ENCODE measurements at regions not wholly inside any gene's neighbourhood (a gene's known extent, or its start where the extent isn't known, plus 50 kb on each side); places are given as distances from the start of the nearest gene placed in this dataset.

DNA sequence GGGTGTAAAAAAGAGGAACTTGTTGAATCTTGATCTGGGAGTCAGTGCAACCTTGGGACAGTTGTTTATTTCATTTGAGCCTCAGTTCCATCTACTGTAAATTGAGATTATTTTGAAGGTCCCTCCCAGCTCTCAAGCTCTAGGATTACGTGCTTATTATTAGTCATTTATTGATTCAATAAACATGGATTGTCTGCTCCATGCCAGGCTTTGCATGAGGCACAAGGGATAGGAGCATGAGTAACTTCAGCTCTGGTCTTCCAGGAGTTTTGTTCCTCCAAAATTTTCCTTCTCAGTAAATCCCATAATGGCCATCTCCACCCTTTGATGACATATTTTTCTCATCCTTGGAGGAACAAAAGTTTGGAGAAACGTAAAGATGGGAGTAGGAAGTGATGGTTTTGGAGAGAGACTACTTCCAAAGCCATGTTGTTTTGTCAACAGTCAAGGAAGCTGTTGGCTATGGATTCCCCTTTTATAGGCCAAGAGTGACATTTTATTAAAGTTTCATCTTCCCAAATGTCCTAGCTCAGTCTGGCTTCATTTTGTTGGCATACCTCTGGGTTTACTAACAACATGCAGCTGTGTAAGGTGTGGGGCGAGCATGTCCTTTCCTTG lies 244.6 kb downstream of the DMRT2 start:
- no peak for DNase-seq (ENCODE audit: low read depth, low spot score)
- H3K27me3 ChIP-seq (ENCODE audit: insufficient read depth, insufficient read length), result no peaks in the 10 kb centered on the region
- no peaks in the 10 kb centered on the region for H3K36me3 ChIP-seq (ENCODE audit: insufficient read depth, insufficient read length, low read length)
- H3K9me3 ChIP-seq (ENCODE audit: insufficient read depth, low read length), result no peaks in the 10 kb centered on the region
- H3K9ac ChIP-seq (ENCODE audit: insufficient read length, low read depth), result no peak overlapping the region
- no peak overlapping the region for H3K4me3 ChIP-seq (ENCODE audit: insufficient read length, low read depth)
- H3K4me1 ChIP-seq (ENCODE audit: insufficient read depth, insufficient read length), result no peaks in the 10 kb centered on the region
- TF ChIP-seq YY1 (IDR thresholded peaks at IDR 0.05; ENCODE audit: insufficient read depth, insufficient read length), result no peak
- no peak for TF ChIP-seq SUZ12 (IDR thresholded peaks at IDR 0.05; ENCODE audit: extremely low read depth, insufficient read depth, insufficient read length)
- TF ChIP-seq ZNF274 (IDR thresholded peaks at IDR 0.05; ENCODE audit: low read depth, low read length), result no peak

GRCh38 chr9:1296331-1296730 lies 246.2 kb downstream of the DMRT2 start:
- Histone ChIP-seq H3K36me3 (ENCODE audit: insufficient read depth, insufficient read length, low read length) (no peaks in the 10 kb centered on the region), H3K4me1 (ENCODE audit: insufficient read depth, insufficient read length) (no peaks in the 10 kb centered on the region), H3K9ac (ENCODE audit: insufficient read length, low read depth) (no peak overlapping the region), H3K27me3 (ENCODE audit: insufficient read depth, insufficient read length) (no peaks in the 10 kb centered on the region), H3K4me3 (ENCODE audit: insufficient read length, low read depth) (no peak overlapping the region), H3K9me3 (ENCODE audit: insufficient read depth, low read length) (no peaks in the 10 kb centered on the region)
- DNase-seq (ENCODE audit: low read depth, low spot score), result no peak
- no peak for TF ChIP-seq YY1 (IDR thresholded peaks at IDR 0.05; ENCODE audit: insufficient read depth, insufficient read length)
- TF ChIP-seq SUZ12 (IDR thresholded peaks at IDR 0.05; ENCODE audit: extremely low read depth, insufficient read depth, insufficient read length), result no peak
- TF ChIP-seq ZNF274 (IDR thresholded peaks at IDR 0.05; ENCODE audit: low read depth, low read length), result no peak

- no peaks in the 10 kb centered on the region for H3K4me1 ChIP-seq (ENCODE audit: insufficient read depth, insufficient read length)
- H3K36me3 ChIP-seq (ENCODE audit: insufficient read depth, insufficient read length, low read length), result no peaks in the 10 kb centered on the region
- H3K9ac ChIP-seq (ENCODE audit: insufficient read length, low read depth), result no peak overlapping the region
- TF ChIP-seq YY1 (IDR thresholded peaks at IDR 0.05; ENCODE audit: insufficient read depth, insufficient read length), result no peak
- no peak for TF ChIP-seq SUZ12 (IDR thresholded peaks at IDR 0.05; ENCODE audit: extremely low read depth, insufficient read depth, insufficient read length)
- no peak for TF ChIP-seq ZNF274 (IDR thresholded peaks at IDR 0.05; ENCODE audit: low read depth, low read length)
- no peak for DNase-seq (ENCODE audit: low read depth, low spot score)
- H3K4me3 ChIP-seq (ENCODE audit: insufficient read length, low read depth), result no peak overlapping the region
- H3K9me3 ChIP-seq (ENCODE audit: insufficient read depth, low read length), result no peaks in the 10 kb centered on the region
- no peaks in the 10 kb centered on the region for H3K27me3 ChIP-seq (ENCODE audit: insufficient read depth, insufficient read length)
Observed at GRCh38 chr9:1298046-1298445, 247.9 kb downstream of the DMRT2 start.

DNA sequence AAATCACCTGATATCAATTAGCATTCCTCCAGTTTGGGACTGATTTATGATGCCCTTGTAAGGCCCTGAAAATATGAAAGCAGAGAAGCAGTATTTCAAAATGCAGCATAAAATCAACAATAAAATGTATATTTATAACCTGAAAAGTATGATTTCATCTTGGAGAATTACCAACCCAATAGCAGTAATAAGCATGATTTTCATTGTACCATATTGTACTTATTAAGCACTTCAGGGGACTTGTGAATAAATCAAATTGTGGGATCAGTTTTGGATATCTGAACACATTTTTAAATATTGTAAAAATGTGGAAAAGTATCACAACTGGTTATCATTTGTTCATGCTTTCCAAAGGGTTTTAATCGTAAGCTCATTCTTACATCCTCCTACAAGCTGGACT lies 250.8 kb downstream of the DMRT2 start:
- Histone ChIP-seq H3K36me3 (ENCODE audit: insufficient read depth, insufficient read length, low read length) (no peaks in the 10 kb centered on the region), H3K4me3 (ENCODE audit: insufficient read length, low read depth) (no peak overlapping the region), H3K9ac (ENCODE audit: insufficient read length, low read depth) (no peak overlapping the region), H3K9me3 (ENCODE audit: insufficient read depth, low read length) (no peaks in the 10 kb centered on the region), H3K27me3 (ENCODE audit: insufficient read depth, insufficient read length) (no peaks in the 10 kb centered on the region), H3K4me1 (ENCODE audit: insufficient read depth, insufficient read length) (no peaks in the 10 kb centered on the region)
- no peak for DNase-seq (ENCODE audit: low read depth, low spot score)
- TF ChIP-seq SUZ12 (IDR thresholded peaks at IDR 0.05; ENCODE audit: extremely low read depth, insufficient read depth, insufficient read length) (no peak), ZNF274 (IDR thresholded peaks at IDR 0.05; ENCODE audit: low read depth, low read length) (no peak), YY1 (IDR thresholded peaks at IDR 0.05; ENCODE audit: insufficient read depth, insufficient read length) (no peak)

DNA sequence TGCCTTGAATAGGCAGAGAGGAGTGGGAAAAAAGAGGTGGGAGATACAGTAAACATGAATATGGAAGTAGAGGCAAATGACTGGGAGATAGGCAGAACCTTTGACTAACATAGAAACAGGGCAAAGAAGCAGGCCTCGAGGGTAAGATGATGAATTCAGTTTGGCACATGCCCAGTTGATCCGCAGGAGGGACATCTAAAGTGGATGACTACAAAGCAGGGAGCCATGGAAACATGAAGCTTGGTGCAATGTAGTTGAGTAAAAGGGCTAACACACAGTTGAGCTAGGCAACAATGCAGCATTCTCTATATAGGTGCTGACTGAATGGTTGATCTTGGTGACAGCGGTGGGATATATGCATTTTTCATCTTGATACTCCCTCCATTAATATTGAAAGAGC lies 253.8 kb downstream of the DMRT2 start:
- H3K9ac ChIP-seq (ENCODE audit: insufficient read length, low read depth), result no peak overlapping the region
- TF ChIP-seq SUZ12 (IDR thresholded peaks at IDR 0.05; ENCODE audit: extremely low read depth, insufficient read depth, insufficient read length) (no peak), ZNF274 (IDR thresholded peaks at IDR 0.05; ENCODE audit: low read depth, low read length) (no peak), YY1 (IDR thresholded peaks at IDR 0.05; ENCODE audit: insufficient read depth, insufficient read length) (no peak)
- no peak for DNase-seq (ENCODE audit: low read depth, low spot score)
- no peaks in the 10 kb centered on the region for H3K4me1 ChIP-seq (ENCODE audit: insufficient read depth, insufficient read length)
- H3K9me3 ChIP-seq (ENCODE audit: insufficient read depth, low read length), result no peaks in the 10 kb centered on the region
- no peaks in the 10 kb centered on the region for H3K36me3 ChIP-seq (ENCODE audit: insufficient read depth, insufficient read length, low read length)
- no peak overlapping the region for H3K4me3 ChIP-seq (ENCODE audit: insufficient read length, low read depth)
- H3K27me3 ChIP-seq (ENCODE audit: insufficient read depth, insufficient read length), result no peaks in the 10 kb centered on the region

DNA sequence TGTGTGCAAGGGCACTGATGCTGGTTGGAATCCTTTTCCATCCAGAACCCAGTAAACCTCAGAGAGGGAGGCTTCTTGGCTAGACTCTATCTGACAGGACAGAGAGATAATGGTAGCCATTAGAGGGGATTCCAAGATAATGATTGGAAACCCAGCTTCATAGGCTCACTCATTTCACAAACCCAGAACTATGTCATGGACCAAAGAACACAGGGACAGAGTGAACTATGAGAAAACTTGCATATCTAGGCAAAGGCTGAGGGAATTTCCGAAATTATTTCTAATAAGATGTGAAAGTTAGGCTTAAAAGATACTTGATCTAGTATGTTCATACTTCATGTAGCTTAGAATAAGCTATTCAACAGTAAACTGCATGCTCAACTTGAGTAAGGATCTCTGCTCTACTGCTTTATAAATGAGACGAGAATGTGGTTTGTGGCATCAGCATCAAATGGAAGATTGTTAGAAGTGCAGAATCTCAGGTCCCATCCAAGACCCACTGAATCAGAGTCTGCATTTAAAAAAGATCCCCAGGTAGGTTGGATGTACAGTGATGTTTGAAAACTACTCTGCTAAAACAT lies 261.4 kb downstream of the DMRT2 start:
- H3K4me1 ChIP-seq (ENCODE audit: insufficient read depth, insufficient read length), result no peaks in the 10 kb centered on the region
- DNase-seq (ENCODE audit: low read depth, low spot score), result no peak
- H3K36me3 ChIP-seq (ENCODE audit: insufficient read depth, insufficient read length, low read length), result no peaks in the 10 kb centered on the region
- no peak overlapping the region for H3K9ac ChIP-seq (ENCODE audit: insufficient read length, low read depth)
- H3K27me3 ChIP-seq (ENCODE audit: insufficient read depth, insufficient read length), result no peaks in the 10 kb centered on the region
- H3K9me3 ChIP-seq (ENCODE audit: insufficient read depth, low read length), result no peaks in the 10 kb centered on the region
- H3K4me3 ChIP-seq (ENCODE audit: insufficient read length, low read depth), result no peak overlapping the region
- no peak for TF ChIP-seq SUZ12 (IDR thresholded peaks at IDR 0.05; ENCODE audit: extremely low read depth, insufficient read depth, insufficient read length)
- TF ChIP-seq YY1 (IDR thresholded peaks at IDR 0.05; ENCODE audit: insufficient read depth, insufficient read length), result no peak
- no peak for TF ChIP-seq ZNF274 (IDR thresholded peaks at IDR 0.05; ENCODE audit: low read depth, low read length)

GRCh38 chr9:1319436-1319835 lies 269.3 kb downstream of the DMRT2 start:
- no peak overlapping the region for H3K4me3 ChIP-seq (ENCODE audit: insufficient read length, low read depth)
- H3K36me3 ChIP-seq (ENCODE audit: insufficient read depth, insufficient read length, low read length), result no peaks in the 10 kb centered on the region
- no peaks in the 10 kb centered on the region for H3K4me1 ChIP-seq (ENCODE audit: insufficient read depth, insufficient read length)
- TF ChIP-seq ZNF274 (IDR thresholded peaks at IDR 0.05; ENCODE audit: low read depth, low read length) (no peak), YY1 (IDR thresholded peaks at IDR 0.05; ENCODE audit: insufficient read depth, insufficient read length) (no peak), SUZ12 (IDR thresholded peaks at IDR 0.05; ENCODE audit: extremely low read depth, insufficient read depth, insufficient read length) (no peak)
- no peaks in the 10 kb centered on the region for H3K27me3 ChIP-seq (ENCODE audit: insufficient read depth, insufficient read length)
- no peaks in the 10 kb centered on the region for H3K9me3 ChIP-seq (ENCODE audit: insufficient read depth, low read length)
- DNase-seq (ENCODE audit: low read depth, low spot score), result no peak
- H3K9ac ChIP-seq (ENCODE audit: insufficient read length, low read depth), result no peak overlapping the region

Data from NT2/D1 (cell line).